ENCODE measurements at regions not wholly inside any gene's neighbourhood (a gene's known extent, or its start where the extent isn't known, plus 50 kb on each side); places are given as distances from the start of the nearest gene placed in this dataset.

GRCh38 chr14:61125041-61125866 lies 144.2 kb downstream of the SLC38A6 start:
- WGBS, 3 donors = 69 to 77% (median 76%) methylated on average over 10 of the region's 10 CpGs
- H3K27ac ChIP-seq (ENCODE audit: low read depth, low read length) = no peak overlapping the region

DNA sequence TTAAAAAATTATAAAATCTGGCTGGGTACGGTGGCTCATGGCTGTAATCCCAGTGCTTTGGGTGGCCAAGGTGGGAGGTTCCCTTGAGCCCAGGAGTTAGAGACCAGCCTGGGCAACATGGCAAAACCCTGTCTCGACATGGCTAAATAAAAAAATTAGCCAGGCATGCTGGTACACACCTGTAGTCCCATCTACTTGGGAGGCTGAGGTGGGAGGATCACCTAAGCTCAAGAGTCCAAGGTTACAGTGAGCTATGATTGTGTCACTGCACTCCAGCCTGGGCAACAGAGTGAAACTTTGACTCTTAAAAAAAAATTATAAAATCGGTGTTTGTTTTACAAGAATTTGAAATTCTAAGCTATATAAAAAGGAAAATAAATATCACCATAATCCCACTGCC lies 141.8 kb downstream of the SLC38A6 start:
- no peak overlapping the region for H3K27ac ChIP-seq (ENCODE audit: low read depth, low read length)

GRCh38 chr14:61121355-61121787 lies 140.3 kb downstream of the SLC38A6 start:
- WGBS, 3 donors = 79 to 90% (median 82%) methylated on average over 9 of the region's 9 CpGs
- no peak overlapping the region for H3K27ac ChIP-seq (ENCODE audit: low read depth, low read length)

More for the DNA sequence above, 141.8 kb downstream of the SLC38A6 start:
- 89 to 92% (median 90%) methylated on average over 3 of the region's 3 CpGs for WGBS, 3 donors

DNA sequence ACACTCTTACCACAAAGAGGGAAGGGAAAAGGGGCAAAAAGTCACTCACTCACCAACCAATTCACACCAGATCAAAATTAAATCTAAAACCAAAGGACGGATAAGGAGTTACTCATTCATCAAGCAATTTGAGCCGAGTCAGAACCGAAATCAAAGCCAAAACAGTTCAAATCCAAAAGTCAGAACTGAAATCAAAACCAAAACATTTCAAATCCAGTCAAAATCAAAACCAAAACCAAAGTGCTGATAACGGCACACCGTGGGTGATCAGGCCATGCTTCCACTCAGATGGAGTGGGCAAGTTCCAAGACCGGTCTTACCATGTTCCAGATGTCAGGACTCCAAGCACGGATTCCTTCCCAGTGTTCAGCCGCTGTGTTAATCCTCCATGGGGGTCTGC lies 139.5 kb downstream of the SLC38A6 start:
- WGBS, 3 donors = 85 to 91% (median 88%) methylated on average over 8 of the region's 8 CpGs
- no peak overlapping the region for H3K27ac ChIP-seq (ENCODE audit: low read depth, low read length)

- no peak overlapping the region for H3K27ac ChIP-seq (ENCODE audit: low read depth, low read length)
- WGBS, 3 donors = 20 to 50% (median 45%) methylated on average over 1 of the region's 1 CpG
Measured at GRCh38 chr14:61119006-61119405, 138.0 kb downstream of the SLC38A6 start.

GRCh38 chr14:61116369-61116768 lies 135.3 kb downstream of the SLC38A6 start:
- WGBS, 3 donors = 90 to 96% (median 91%) methylated on average over 10 of the region's 10 CpGs
- no peak overlapping the region for H3K27ac ChIP-seq (ENCODE audit: low read depth, low read length)

DNA sequence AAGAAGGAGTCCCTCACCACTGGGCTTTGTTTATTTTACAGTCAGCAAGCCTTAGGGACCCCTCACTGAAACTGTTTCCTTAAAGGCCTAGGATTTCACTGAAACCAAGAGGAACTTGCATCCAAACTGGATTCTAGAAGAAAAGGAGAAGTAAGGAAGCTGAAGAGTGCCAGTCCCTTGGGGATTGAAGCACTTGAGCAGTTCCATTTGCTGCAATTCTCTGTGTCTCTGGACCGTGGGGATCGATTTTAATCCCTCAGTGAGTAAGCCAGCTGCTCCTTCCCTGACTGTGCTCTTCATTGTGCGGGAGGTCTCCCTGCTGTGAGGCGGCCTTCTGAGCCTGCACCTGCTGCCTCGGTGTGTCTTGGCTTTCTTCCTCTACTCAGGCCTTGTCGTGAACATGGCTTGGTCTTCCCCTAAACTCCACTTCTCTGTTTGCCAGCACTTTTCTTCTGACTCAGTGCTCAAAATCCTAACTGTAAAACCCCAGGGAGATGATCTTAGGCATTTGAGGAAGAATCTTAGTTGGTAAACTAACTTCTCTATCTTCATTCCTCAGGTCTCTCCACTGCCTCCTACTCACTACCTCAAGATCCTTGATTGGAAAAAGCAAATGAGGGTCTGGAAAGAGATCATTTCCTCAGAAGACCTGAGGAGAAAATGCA lies 132.6 kb downstream of the SLC38A6 start:
- 69 to 78% (median 72%) methylated on average over 6 of the region's 6 CpGs for WGBS, 3 donors
- H3K27ac ChIP-seq (ENCODE audit: low read depth, low read length) = no peak overlapping the region

- 86 to 94% (median 92%) methylated on average over 5 of the region's 5 CpGs for WGBS, 3 donors
Measured at GRCh38 chr14:61112506-61112905, 131.5 kb downstream of the SLC38A6 start.

DNA sequence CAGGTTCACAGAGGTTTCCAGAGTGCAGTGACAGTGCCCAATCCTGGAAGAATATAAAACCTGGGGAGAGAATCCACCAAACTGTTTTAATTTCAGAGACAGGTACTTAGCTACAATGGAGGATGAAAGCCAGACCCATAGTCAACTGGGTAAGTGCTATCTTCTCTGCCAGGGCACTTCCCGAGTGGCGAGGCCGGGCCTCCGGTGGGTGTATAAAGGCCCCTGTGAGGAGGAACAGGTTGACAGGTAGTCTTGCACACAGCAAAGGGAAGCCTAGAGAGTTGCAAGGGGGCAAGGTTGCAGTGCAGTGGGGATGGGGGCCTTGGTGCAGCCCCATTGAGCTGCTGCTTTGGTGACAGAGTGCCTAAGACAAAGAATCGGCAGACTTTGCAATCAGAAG lies 130.7 kb downstream of the SLC38A6 start:
- 95 to 97% (median 96%) methylated on average over 5 of the region's 5 CpGs for WGBS, 3 donors
- no peak overlapping the region for H3K27ac ChIP-seq (ENCODE audit: low read depth, low read length)

More at GRCh38 chr14:61112506-61112905, 131.5 kb downstream of the SLC38A6 start:
- H3K27ac ChIP-seq (ENCODE audit: low read depth, low read length) = no peak overlapping the region

GRCh38 chr14:61111209-61111665 lies 130.2 kb downstream of the SLC38A6 start:
- 39 to 46% (median 45%) methylated on average over 23 of the region's 23 CpGs for WGBS, 3 donors
- no peak overlapping the region for H3K27ac ChIP-seq (ENCODE audit: low read depth, low read length)

DNA sequence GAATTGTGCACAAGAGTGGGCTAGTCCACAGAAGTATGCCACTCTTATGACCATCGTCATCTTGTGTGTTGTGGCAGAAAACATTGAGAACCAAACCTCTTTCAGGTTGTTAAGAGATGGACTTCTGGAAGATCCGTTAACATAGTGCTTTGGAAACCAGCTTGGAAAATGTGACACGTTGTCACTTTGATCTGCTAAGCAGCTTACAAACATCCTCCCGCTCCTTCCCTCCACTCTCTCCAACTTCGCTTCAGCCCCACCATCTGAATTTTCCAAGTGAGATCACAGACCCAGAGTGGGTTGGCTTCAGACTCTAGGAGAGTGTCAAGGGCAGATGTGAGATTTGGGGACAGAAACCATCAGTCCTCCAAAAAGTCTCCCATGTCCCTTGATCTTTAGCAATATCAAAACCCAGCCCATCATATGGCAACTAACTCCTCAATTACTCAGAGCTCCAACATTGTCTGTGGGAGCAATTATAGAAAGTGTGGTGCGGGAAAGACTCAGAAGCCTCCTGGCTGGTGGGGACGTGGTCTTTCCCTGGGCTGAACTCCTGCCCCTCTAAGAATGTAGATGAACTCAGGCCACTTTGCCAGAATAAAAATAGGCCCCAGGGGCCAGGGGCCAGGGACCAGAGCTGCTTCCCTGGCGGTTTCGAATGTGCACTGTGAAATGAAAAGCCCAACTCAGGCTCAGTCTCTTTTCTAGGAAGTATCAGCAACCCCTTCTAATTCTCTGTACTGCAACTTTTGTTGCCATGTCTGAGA lies 129.5 kb downstream of the SLC38A6 start:
- no peak overlapping the region for H3K27ac ChIP-seq (ENCODE audit: low read depth, low read length)
- 66 to 83% (median 80%) methylated on average over 9 of the region's 9 CpGs for WGBS, 3 donors

DNA sequence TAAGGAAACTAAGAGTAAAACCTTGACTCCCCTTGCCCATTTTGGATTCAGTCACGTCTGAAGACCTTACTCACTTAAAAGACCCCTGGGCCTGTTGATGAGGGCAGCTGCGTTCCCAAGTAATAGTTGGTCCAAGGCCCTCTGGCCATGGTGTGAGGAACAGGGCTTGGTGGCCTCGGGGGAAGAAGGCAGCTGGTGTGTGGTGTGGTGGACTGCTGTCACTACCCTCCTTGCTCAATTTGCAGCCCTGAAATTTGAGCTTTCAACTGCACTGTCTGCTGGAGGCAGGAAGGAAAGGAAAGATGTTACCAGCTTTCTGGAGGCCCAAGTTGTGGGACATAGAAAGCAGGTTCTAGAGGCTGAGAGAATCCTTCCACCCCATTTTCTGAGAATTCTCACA lies 128.2 kb downstream of the SLC38A6 start:
- no peak overlapping the region for H3K27ac ChIP-seq (ENCODE audit: low read depth, low read length)
- WGBS, 3 donors = 67 to 85% (median 78%) methylated on average over 3 of the region's 3 CpGs

DNA sequence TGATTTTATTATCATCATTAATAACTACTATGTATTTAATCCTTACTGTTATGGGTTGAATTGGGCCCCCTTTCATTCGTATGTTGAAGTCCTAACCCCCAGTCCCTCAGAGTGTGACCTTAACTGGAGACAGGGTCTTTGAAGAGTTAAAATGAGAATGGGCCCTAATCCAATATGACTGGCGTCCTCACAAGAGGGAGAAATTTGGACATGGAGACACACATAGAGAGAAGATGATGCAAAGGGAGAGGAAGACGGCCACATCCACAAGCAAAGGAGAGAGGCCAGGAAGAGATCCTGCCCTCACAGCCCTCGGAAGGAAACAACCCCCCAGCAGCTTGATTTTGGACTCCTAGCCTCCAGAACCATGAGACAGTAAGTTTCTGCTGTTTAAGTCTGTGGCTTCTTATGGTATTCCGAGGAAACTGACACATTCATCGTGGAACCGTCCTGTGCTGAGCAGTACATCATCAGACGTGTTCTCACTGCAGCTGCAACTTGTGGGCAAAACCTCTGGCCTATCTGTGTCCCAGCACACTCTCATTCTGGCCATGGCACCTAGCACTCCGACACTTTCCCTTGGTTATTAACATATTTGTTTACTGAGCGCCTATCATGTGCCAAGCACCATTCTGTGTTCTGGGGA lies 127.6 kb downstream of the SLC38A6 start:
- H3K27ac ChIP-seq (ENCODE audit: low read depth, low read length) = no peak overlapping the region
- WGBS, 3 donors = 74 to 82% (median 80%) methylated on average over 10 of the region's 10 CpGs

DNA sequence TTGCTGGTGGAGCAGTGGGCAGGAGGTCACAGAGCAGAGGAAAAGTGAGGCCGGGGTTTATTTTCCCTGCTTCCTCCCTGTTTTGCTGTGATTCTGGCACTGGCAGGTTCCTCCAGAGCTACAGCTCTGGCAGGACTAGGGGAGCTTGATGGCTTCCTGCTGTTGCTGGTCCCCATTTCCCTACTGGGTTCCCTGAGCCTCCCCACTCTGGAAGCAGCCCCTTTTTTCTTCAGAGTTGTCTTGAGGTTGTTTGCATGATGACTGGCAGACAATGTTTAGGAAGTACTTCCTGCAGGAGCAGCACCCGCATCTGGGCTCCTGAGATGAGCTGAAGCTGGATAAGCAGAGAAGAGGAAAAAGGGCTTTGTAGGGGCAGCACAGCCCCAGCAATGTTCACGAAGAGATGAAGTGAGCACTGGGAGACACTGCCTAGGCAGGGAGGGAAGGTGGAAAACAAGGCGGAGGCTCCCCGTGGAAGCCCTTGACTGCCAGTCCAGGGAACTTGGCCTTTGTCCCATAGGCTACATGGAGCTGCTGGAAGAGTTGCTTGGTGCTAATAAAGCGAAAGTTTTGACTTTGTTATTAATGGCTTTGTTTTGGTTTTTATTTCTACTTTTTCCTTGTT lies 126.9 kb downstream of the SLC38A6 start:
- no peak overlapping the region for H3K27ac ChIP-seq (ENCODE audit: low read depth, low read length)
- 63 to 72% (median 67%) methylated on average over 6 of the region's 6 CpGs for WGBS, 3 donors

DNA sequence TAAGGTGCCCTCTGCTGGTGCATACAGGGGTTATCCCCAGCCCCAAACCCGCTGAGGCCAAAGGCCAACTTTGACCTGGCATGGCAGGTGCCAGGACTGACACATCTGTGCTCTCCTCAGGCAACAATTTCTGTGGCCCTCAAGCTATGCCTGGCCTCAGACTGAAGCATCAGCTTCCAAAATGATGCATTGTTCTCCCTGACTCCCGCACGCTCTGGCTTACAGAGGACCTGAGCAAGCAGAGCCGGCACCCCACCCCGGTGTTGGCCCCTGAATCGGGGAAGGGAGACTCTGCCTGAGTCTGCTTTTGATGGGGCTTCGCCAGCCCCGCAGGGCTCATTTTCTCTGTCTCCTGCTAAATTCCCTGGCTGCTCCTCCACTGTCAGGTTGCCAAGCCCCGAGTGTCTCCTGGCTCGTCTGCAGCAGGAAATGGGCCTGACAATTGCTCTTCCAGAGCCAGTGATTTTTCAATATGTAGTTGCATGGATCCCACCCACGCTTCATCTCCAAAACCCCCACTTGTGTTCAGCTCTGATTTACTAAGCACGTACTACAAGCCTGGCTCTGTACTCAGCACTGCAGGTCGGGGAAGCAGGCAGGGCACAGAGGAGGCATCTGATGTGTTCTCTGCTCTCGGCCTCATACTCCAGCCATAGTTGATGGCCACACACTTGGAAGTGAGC lies 126.1 kb downstream of the SLC38A6 start:
- 52 to 81% (median 58%) methylated on average over 14 of the region's 14 CpGs for WGBS, 3 donors
- no peak overlapping the region for H3K27ac ChIP-seq (ENCODE audit: low read depth, low read length)

DNA sequence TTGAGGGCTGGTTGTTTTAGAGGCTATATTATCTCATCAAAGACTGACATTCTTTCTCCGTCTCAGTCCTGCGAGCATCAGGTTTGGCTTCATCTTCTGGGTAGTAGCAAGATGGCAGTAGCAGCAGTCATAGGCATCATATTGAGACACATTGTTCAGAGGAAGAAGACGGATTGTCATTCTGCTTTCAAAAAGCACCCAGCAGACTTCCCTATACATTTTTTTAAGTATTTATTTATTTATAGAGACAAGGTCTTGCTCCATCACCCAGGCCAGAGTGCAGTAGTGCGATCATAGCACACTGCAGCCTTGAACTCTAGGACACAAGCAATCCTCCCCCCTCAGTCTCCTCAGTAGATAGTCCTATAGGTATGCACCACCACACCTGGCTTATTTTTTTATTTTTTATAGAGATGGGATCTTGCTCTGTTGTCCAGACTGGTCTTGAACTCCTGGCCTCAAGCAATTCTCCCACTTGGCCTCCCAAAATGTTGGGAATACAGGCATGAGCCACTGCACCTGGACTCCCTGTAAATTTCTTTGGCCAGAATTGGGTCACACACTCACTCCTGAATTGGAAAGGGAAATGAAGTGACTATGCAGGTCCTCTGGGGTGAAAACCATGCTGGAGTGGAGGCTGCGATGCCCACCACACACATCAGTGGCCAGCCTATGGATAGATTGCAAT lies 125.4 kb downstream of the SLC38A6 start:
- 95 to 98% (median 96%) methylated on average over 5 of the region's 5 CpGs for WGBS, 3 donors
- H3K27ac ChIP-seq (ENCODE audit: low read depth, low read length) = no peak overlapping the region

GRCh38 chr14:61104358-61104757 lies 123.3 kb downstream of the SLC38A6 start:
- H3K27ac ChIP-seq (ENCODE audit: low read depth, low read length) = no peak overlapping the region
- 72 to 85% (median 74%) methylated on average over 3 of the region's 3 CpGs for WGBS, 3 donors

Measured in adipose tissue (tissue), 3 donors.